ENCODE measurements at regions not wholly inside any gene's neighbourhood (a gene's known extent, or its start where the extent isn't known, plus 50 kb on each side); places are given as distances from the start of the nearest gene placed in this dataset.

GRCh38 chr11:95349345-95349942 is 118.4 kb upstream of the SESN3 start:
- no peak overlapping the region for H3K27ac Mint-ChIP-seq
- H3K9me3 Mint-ChIP-seq, result peaks cover 12 to 15% of the 10 kb centered on the region in 2 donors
- H3K4me1 Mint-ChIP-seq, result peaks cover 5 to 6% of the 10 kb centered on the region in 2 donors
- H3K27me3 Mint-ChIP-seq, result no peaks in the 10 kb centered on the region
- no peak overlapping the region for H3K4me3 Mint-ChIP-seq
- DNase-seq (no peak), ATAC-seq (replicated peaks) (no peak)
- H3K36me3 Mint-ChIP-seq, result peaks cover 8 to 14% of the 10 kb centered on the region in 2 donors

DNA sequence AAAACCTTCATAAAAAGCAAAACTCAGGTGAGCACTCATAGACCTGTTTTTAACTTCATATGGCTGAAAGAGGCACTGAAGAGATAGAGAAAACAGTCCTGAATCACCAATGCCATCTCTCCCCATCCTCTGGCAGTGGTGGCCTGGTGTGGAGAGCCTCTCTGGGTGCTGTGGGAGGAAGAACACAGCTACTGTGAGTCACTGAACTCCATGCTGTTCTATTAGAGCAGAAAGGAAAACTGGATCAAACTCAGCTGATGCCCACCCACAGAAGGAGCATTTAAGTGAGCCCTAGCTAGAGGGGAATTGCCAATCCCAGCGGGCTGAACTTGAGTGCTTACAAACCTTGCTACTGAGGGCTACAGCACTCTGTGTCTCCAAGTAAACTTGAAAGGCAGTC is 115.3 kb upstream of the SESN3 start:
- Mint-ChIP-seq H3K27me3 (no peaks in the 10 kb centered on the region), H3K36me3 (peaks cover 8 to 14% of the 10 kb centered on the region in 2 donors), H3K4me1 (peaks cover 5 to 7% of the 10 kb centered on the region in 2 donors), H3K27ac (no peak overlapping the region), H3K4me3 (no peak overlapping the region), H3K9me3 (peaks cover 12 to 15% of the 10 kb centered on the region in 2 donors)
- no peak for ATAC-seq (replicated peaks)
- no peak for DNase-seq

DNA sequence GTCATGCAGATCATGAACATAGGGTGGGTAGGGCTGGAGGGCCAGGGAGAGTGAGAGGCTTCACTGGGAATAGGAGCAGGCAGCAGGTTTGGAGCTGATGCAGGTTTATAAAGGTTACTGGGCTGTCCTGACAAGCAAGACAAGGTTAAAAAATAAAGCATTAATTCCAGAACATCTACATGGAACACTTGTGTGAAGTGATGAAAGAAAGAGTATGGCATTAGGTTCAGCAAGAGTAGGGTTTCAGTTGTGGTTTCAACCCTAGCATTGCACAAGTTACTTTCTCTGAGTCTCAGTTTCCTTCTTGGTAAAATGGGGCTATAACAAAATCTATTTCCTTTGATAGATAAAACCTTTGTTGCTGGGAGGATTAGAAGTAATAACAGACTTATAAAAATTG is 114.6 kb upstream of the SESN3 start:
- no peak for ATAC-seq (replicated peaks)
- no peak overlapping the region for H3K4me3 Mint-ChIP-seq
- no peak for DNase-seq
- peaks cover 12 to 15% of the 10 kb centered on the region in 2 donors for H3K9me3 Mint-ChIP-seq
- H3K4me1 Mint-ChIP-seq, result peaks cover 5 to 7% of the 10 kb centered on the region in 2 donors
- H3K27ac Mint-ChIP-seq, result no peak overlapping the region
- H3K27me3 Mint-ChIP-seq, result no peaks in the 10 kb centered on the region
- peaks cover 8 to 14% of the 10 kb centered on the region in 2 donors for H3K36me3 Mint-ChIP-seq

DNA sequence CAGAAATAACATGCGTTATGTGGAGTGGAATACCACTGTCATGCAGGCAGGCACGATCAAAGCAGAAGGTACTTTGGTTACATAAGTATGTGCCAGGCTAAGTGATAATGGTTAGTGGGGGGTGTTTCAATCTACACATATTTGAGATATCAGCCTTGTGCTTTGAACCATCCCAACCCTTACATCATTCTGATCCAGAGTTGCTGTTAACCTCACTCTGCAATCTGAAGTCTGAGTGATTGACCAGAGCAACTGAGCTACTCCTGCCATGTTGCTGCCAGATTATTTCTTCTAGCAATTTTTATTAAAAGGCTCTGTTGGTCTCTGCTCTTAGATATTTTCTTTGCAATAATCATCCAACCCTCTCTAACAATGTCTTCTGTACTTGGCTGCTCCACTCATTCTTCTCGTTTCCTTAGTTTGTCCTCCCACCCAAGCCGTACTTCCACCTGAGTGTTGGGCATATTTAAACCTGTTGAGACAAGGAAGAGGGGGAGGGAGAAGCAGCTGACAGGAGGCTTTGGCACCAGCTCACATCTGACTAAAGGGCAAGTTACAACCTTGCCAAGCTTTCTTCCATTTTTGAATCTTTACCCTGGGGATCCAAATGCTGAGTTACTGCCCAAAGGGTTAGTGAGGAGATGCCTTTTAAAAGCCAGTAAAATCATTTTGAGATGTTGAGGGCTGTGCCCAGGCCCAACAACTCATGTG is 114.1 kb upstream of the SESN3 start:
- Mint-ChIP-seq H3K27me3 (no peaks in the 10 kb centered on the region), H3K27ac (no peak overlapping the region), H3K36me3 (peaks cover 8 to 14% of the 10 kb centered on the region in 2 donors), H3K4me3 (no peak overlapping the region), H3K9me3 (peaks cover 12 to 15% of the 10 kb centered on the region in 2 donors), H3K4me1 (peaks cover 5 to 7% of the 10 kb centered on the region in 2 donors)
- no peak for DNase-seq
- ATAC-seq (replicated peaks), result no peak

DNA sequence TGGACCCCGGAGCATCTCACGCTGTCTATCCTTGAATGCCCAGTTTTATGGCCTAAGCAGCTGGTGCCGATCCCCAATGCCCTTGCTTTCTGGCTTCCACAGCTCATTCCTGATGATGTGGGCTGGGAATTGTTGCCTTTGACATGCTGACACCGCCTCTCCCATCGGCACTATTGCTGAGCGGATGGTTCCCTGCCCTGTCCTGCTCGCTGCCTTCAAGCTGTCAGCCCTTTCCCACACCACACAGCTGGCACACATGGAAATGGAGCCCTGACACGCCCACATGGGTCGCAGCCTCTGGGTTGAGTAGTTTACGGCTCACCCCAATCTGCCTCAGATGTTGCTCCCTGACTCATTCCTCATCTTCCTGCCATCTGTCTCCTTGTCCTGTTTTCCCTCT is 110.2 kb upstream of the SESN3 start:
- Mint-ChIP-seq H3K27me3 (no peaks in the 10 kb centered on the region), H3K27ac (no peak overlapping the region), H3K36me3 (no peaks in the 10 kb centered on the region), H3K4me1 (peaks cover 5 to 10% of the 10 kb centered on the region in 2 donors), H3K4me3 (no peak overlapping the region), H3K9me3 (no peaks in the 10 kb centered on the region)
- ATAC-seq (replicated peaks), result no peak
- no peak for DNase-seq

DNA sequence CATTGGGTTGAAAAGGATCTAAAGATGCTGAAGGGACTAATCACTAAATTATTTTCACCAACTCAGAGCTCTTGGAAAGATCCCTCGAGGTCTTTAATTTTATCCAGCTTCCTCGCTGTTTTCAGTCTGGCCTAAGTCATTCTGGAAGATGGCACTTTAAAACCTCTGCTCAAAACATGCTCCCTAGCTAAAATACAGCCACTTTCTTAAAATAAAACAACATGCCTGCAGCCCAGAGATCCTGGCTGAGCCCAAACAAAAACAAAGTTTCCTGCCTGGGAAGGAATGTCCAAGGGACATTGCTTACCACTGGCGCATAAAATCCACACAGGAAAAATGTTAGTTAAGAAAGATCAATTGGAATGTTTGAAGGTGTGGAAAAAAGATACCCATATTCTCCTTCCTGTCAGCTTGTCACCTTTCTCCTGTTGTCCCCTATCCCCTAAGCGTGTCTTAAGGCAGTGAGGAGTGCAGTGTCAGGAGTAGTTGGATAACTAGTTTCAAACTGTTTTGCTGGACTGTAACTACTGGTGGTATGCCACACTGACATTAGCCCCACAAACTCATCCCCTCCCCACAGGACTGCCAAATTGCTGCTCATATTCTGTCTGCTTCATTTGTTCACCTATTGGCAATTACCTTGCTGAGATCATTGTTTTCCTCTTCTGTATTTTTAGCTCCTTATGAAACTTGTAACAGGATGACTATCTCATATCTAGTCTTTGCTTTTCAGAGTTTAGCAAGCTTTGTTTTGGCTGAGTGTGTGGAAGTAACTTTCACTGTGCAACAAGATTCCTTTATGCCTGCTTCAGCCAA is 108.3 kb upstream of the SESN3 start:
- Mint-ChIP-seq H3K4me3 (no peak overlapping the region), H3K9me3 (no peaks in the 10 kb centered on the region), H3K27me3 (no peaks in the 10 kb centered on the region), H3K4me1 (peaks cover 7 to 23% of the 10 kb centered on the region in 2 donors), H3K27ac (no peak overlapping the region), H3K36me3 (no peaks in the 10 kb centered on the region)
- ATAC-seq (replicated peaks) (peak; percentile 14), DNase-seq (no peak)

GRCh38 chr11:95338430-95338991 is 107.5 kb upstream of the SESN3 start:
- no peaks in the 10 kb centered on the region for H3K9me3 Mint-ChIP-seq
- no peak overlapping the region for H3K27ac Mint-ChIP-seq
- H3K4me3 Mint-ChIP-seq, result no peak overlapping the region
- H3K36me3 Mint-ChIP-seq, result no peaks in the 10 kb centered on the region
- ATAC-seq (replicated peaks) (no peak), DNase-seq (no peak)
- H3K4me1 Mint-ChIP-seq, result peaks cover 7 to 23% of the 10 kb centered on the region in 2 donors
- H3K27me3 Mint-ChIP-seq, result no peaks in the 10 kb centered on the region

DNA sequence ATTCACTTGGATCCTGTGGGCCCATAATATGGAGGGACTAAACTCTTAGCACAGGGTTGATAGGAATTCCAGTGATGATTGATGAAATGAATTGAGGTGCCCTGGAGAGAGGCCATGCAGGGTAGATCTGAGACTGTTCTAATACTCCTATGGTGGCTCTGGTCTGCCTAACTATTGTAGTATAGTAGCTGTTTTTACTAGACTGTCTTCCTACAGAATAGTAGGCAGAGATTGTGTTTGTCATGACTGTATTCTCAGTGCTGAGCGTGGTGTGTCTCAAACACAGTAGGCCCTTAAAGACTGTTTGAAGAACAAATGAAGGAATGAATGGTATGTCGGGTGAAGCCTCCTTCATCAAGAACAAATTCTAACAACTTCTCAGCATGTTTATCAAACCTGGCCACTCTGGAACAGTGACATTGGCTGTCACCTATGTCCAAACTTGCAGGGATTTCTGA is 107.0 kb upstream of the SESN3 start:
- ATAC-seq (replicated peaks) (peak; percentile 15 to 16), DNase-seq (no peak)
- no peaks in the 10 kb centered on the region for H3K27me3 Mint-ChIP-seq
- peaks cover 7 to 23% of the 10 kb centered on the region in 2 donors for H3K4me1 Mint-ChIP-seq
- no peak overlapping the region for H3K4me3 Mint-ChIP-seq
- H3K27ac Mint-ChIP-seq, result no peak overlapping the region
- no peaks in the 10 kb centered on the region for H3K36me3 Mint-ChIP-seq
- no peaks in the 10 kb centered on the region for H3K9me3 Mint-ChIP-seq

- no peaks in the 10 kb centered on the region for H3K27me3 Mint-ChIP-seq
- H3K36me3 Mint-ChIP-seq, result no peaks in the 10 kb centered on the region
- no peak overlapping the region for H3K4me3 Mint-ChIP-seq
- ATAC-seq (replicated peaks) (peak; percentile 79), DNase-seq (peak; percentile 54)
- H3K9me3 Mint-ChIP-seq, result no peaks in the 10 kb centered on the region
- peaks cover 7 to 24% of the 10 kb centered on the region in 2 donors for H3K4me1 Mint-ChIP-seq
- no peak overlapping the region for H3K27ac Mint-ChIP-seq
Observed at GRCh38 chr11:95337175-95337957, 106.4 kb upstream of the SESN3 start.

- no peaks in the 10 kb centered on the region for H3K36me3 Mint-ChIP-seq
- ATAC-seq (replicated peaks) (peak; percentile 55 to 66), DNase-seq (peak; percentile 11)
- no peaks in the 10 kb centered on the region for H3K9me3 Mint-ChIP-seq
- H3K4me1 Mint-ChIP-seq, result peaks cover 7 to 21% of the 10 kb centered on the region in 2 donors
- H3K27ac Mint-ChIP-seq, result peak overlapping the region; percentile 62
- H3K4me3 Mint-ChIP-seq, result peak overlapping the region; percentile 6 to 25
- no peaks in the 10 kb centered on the region for H3K27me3 Mint-ChIP-seq
Observed at GRCh38 chr11:95335989-95336388, 105.0 kb upstream of the SESN3 start.

GRCh38 chr11:95331161-95331560 is 100.2 kb upstream of the SESN3 start:
- H3K4me1 Mint-ChIP-seq, result peaks cover 17 to 32% of the 10 kb centered on the region in 2 donors
- no peak for DNase-seq
- H3K4me3 Mint-ChIP-seq, result no peak overlapping the region
- no peaks in the 10 kb centered on the region for H3K9me3 Mint-ChIP-seq
- H3K36me3 Mint-ChIP-seq, result no peaks in the 10 kb centered on the region
- H3K27ac Mint-ChIP-seq, result no peak overlapping the region
- no peaks in the 10 kb centered on the region for H3K27me3 Mint-ChIP-seq
- no peak for ATAC-seq (replicated peaks)

DNA sequence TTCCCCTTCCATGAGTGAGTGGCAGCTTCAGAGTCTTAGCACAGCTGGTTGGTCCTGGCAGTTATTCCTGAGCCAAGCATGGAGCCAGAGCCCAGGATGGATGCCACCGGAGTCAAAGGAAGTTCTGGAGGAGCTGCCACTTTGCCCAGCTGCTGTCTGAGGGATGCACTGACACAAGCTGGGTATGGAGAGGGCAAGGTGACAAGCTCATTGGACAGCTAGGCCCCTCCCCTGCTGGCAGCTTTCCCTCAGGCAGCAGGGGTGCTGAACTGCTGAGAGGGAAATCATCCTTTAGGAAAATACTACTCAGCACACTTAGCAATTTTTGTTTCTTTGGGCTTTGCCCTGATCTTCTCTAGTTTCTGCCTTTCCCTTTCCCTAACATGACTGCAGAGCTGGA is 99.3 kb upstream of the SESN3 start:
- DNase-seq, result no peak
- Mint-ChIP-seq H3K27ac (peak overlapping the region; percentile 37), H3K4me3 (no peak overlapping the region), H3K36me3 (no peaks in the 10 kb centered on the region), H3K4me1 (peaks cover 14 to 24% of the 10 kb centered on the region in 2 donors), H3K27me3 (no peaks in the 10 kb centered on the region), H3K9me3 (no peaks in the 10 kb centered on the region)
- ATAC-seq (replicated peaks), result no peak

GRCh38 chr11:95327273-95327948 is 96.4 kb upstream of the SESN3 start:
- no peak overlapping the region for H3K4me3 Mint-ChIP-seq
- H3K27ac Mint-ChIP-seq, result no peak overlapping the region
- ATAC-seq (replicated peaks) (no peak), DNase-seq (no peak)
- H3K27me3 Mint-ChIP-seq, result no peaks in the 10 kb centered on the region
- H3K9me3 Mint-ChIP-seq, result no peaks in the 10 kb centered on the region
- H3K36me3 Mint-ChIP-seq, result no peaks in the 10 kb centered on the region
- peaks cover 13 to 15% of the 10 kb centered on the region in 2 donors for H3K4me1 Mint-ChIP-seq
